ENCODE measurements at regions not wholly inside any gene's neighbourhood (a gene's known extent, or its start where the extent isn't known, plus 50 kb on each side); places are given as distances from the start of the nearest gene placed in this dataset.

DNA sequence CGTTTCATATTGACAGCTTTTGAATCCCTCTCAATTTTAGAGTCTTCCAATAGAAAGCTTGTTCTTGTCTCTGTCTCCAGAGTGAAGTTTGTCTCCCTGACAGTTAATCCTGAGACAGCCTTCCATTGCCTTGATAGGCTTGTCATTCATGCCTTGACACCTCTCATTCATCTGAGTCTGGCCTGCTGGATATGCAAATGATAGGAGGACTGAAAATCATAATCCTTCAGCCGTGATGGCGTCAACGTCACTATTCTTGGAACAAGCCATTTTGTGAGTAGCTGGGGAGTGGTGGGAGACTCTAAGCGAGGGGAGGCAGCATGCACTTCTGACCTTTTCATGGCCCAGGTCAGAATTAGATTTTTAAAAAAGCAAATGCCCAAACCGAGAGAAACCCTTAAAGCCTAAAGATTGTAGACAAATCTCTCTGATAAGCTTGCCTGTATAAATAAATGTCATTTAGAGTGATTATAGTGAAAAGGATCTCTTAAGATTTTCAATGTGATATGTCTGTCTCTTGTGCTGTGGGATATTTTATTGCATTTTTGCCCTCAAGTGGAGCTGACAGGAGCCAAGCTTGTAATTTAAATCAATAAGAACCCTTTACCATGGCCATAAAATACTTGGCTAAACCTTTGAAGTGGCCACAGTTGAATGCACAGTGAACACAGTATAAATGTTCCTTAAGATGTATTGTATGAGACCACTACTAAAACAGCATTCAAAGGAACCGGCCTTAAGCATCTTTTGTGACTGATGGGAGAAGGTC is 148.8 kb downstream of the SNX10 start:
- H3K27ac ChIP-seq (ENCODE audit: low read depth, low read length): no peak overlapping the region
- H3K9me3 ChIP-seq (ENCODE audit: low read depth, low read length): no peaks in the 10 kb centered on the region
- no peaks in the 10 kb centered on the region for H4K20me1 ChIP-seq (ENCODE audit: insufficient read depth, low read length)
- H3K27me3 ChIP-seq (ENCODE audit: insufficient read depth, low read length): no peaks in the 10 kb centered on the region
- no peaks in the 10 kb centered on the region for H3K79me2 ChIP-seq (ENCODE audit: insufficient read depth, low read length)
- H3K4me1 ChIP-seq (ENCODE audit: insufficient read depth, low read length): no peaks in the 10 kb centered on the region
- no peak overlapping the region for H3K4me3 ChIP-seq (ENCODE audit: insufficient read depth, low read length)
- no peak overlapping the region for H3K4me2 ChIP-seq (ENCODE audit: insufficient read depth, low read length)
- H2AFZ ChIP-seq (ENCODE audit: low read length): no peak overlapping the region
- H3K36me3 ChIP-seq (ENCODE audit: insufficient read depth, low read length): no peaks in the 10 kb centered on the region
- TF ChIP-seq CTCF (IDR thresholded peaks at IDR 0.05; ENCODE audit: extremely low read depth, low read depth, low read length): no peak
- DNase-seq (ENCODE audit: insufficient read length, low spot score, missing footprints): no peak

DNA sequence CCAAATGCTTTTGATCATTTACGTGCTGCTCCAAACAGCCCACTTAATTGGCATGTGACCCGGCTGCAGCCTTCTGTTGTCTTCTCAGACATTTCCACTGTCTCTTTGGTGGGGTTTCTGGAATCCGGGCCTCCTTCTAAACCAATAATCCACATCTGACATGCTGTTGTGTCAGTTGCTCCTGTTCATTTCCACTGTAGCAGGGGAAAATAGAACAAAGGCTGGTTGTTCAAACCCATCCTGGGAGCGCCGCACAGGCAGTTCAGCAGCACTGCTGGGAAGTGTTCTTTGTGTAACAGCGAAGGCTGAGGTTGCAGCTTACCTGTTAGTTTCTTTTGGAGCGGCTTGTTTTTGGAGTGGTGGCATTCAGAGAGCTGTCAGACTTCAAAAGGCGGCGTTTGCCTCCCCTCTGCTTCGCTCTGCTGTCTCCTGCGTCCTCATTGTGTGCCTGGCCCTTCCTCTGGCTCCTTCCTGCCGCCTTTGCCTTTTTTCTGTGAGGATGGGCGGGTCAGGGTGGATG is 149.4 kb downstream of the SNX10 start:
- DNase-seq (ENCODE audit: insufficient read length, low spot score, missing footprints): no peak
- Histone ChIP-seq H3K4me1 (ENCODE audit: insufficient read depth, low read length) (no peaks in the 10 kb centered on the region), H4K20me1 (ENCODE audit: insufficient read depth, low read length) (no peaks in the 10 kb centered on the region), H3K9me3 (ENCODE audit: low read depth, low read length) (no peaks in the 10 kb centered on the region), H2AFZ (ENCODE audit: low read length) (no peak overlapping the region), H3K4me2 (ENCODE audit: insufficient read depth, low read length) (no peak overlapping the region), H3K27ac (ENCODE audit: low read depth, low read length) (no peak overlapping the region), H3K4me3 (ENCODE audit: insufficient read depth, low read length) (no peak overlapping the region), H3K36me3 (ENCODE audit: insufficient read depth, low read length) (no peaks in the 10 kb centered on the region), H3K27me3 (ENCODE audit: insufficient read depth, low read length) (no peaks in the 10 kb centered on the region), H3K79me2 (ENCODE audit: insufficient read depth, low read length) (no peaks in the 10 kb centered on the region)
- TF ChIP-seq CTCF (IDR thresholded peaks at IDR 0.05; ENCODE audit: extremely low read depth, low read depth, low read length): no peak

DNA sequence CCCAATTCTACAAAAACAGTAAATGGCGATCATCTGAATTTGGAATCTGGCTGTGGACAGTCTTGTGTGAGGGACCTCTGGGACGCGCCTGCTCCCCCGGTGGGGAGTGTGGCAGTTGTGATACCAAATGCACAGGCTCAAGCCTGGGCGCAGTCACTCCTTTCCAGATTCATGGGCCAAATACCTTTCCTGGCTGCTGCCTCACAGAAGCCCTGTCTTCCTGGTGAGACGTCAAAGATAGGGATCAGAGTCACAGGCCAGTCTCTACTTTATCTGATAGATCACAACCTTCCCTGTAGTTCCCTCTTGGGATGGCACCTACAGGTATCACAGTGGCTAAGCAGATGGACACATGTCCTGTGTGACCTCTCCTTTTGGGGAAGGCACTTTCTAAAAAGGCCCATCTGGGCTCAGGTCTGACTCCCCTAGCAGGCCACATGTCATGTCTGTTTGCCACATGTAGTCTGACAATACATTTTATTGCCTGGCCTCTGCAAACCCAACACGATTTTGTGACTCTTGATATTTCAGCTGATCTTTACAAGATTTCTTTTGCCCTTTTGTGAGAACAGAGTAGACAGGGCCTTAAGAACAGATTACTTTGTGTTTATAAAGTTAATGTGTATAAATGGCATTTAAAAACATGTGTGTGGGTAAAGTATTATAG is 150.1 kb downstream of the SNX10 start:
- Histone ChIP-seq H4K20me1 (ENCODE audit: insufficient read depth, low read length) (no peaks in the 10 kb centered on the region), H3K36me3 (ENCODE audit: insufficient read depth, low read length) (no peaks in the 10 kb centered on the region), H3K4me3 (ENCODE audit: insufficient read depth, low read length) (no peak overlapping the region), H3K27ac (ENCODE audit: low read depth, low read length) (no peak overlapping the region), H3K79me2 (ENCODE audit: insufficient read depth, low read length) (no peaks in the 10 kb centered on the region), H3K9me3 (ENCODE audit: low read depth, low read length) (no peaks in the 10 kb centered on the region), H3K4me2 (ENCODE audit: insufficient read depth, low read length) (no peak overlapping the region), H2AFZ (ENCODE audit: low read length) (no peak overlapping the region), H3K4me1 (ENCODE audit: insufficient read depth, low read length) (no peaks in the 10 kb centered on the region), H3K27me3 (ENCODE audit: insufficient read depth, low read length) (no peaks in the 10 kb centered on the region)
- TF ChIP-seq CTCF (IDR thresholded peaks at IDR 0.05; ENCODE audit: extremely low read depth, low read depth, low read length): no peak
- no peak for DNase-seq (ENCODE audit: insufficient read length, low spot score, missing footprints)

DNA sequence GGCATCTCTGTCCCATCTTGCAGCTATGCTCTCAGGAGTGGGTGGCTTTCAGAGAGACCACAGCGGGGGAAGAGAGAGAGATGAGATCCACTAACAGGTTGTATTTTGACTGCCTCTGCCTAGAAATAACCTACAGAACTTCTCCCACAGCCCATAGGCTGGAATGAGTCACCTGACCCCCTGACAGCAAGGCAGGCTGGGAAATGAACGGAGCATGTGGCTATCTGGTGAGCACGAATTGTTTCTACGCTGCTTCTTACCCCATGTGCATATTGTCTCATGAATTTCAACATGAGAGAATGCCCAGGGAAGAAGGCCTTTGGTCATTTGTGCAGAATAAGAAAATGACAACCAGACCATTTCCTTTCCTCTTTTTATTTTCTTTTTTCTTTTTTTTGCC is 151.3 kb downstream of the SNX10 start:
- Histone ChIP-seq H2AFZ (ENCODE audit: low read length) (no peak overlapping the region), H3K4me2 (ENCODE audit: insufficient read depth, low read length) (no peak overlapping the region), H3K79me2 (ENCODE audit: insufficient read depth, low read length) (no peaks in the 10 kb centered on the region), H4K20me1 (ENCODE audit: insufficient read depth, low read length) (no peaks in the 10 kb centered on the region), H3K4me3 (ENCODE audit: insufficient read depth, low read length) (no peak overlapping the region), H3K27me3 (ENCODE audit: insufficient read depth, low read length) (no peaks in the 10 kb centered on the region), H3K27ac (ENCODE audit: low read depth, low read length) (no peak overlapping the region), H3K9me3 (ENCODE audit: low read depth, low read length) (no peaks in the 10 kb centered on the region), H3K36me3 (ENCODE audit: insufficient read depth, low read length) (no peaks in the 10 kb centered on the region), H3K4me1 (ENCODE audit: insufficient read depth, low read length) (no peaks in the 10 kb centered on the region)
- no peak for TF ChIP-seq CTCF (IDR thresholded peaks at IDR 0.05; ENCODE audit: extremely low read depth, low read depth, low read length)
- DNase-seq (ENCODE audit: insufficient read length, low spot score, missing footprints): no peak
